Medulla oblongata (tissue), 1 donor: ENCODE measurements at regions not wholly inside any gene's neighbourhood (a gene's known extent, or its start where the extent isn't known, plus 50 kb on each side); places are given as distances from the start of the nearest gene placed in this dataset.

Source experiments
- DNase-seq: peaks from one replicate; pipeline ENCODE4 v3.0.0-alpha.2; 2015; ENCODE audit errors: extremely low spot score

DNA sequence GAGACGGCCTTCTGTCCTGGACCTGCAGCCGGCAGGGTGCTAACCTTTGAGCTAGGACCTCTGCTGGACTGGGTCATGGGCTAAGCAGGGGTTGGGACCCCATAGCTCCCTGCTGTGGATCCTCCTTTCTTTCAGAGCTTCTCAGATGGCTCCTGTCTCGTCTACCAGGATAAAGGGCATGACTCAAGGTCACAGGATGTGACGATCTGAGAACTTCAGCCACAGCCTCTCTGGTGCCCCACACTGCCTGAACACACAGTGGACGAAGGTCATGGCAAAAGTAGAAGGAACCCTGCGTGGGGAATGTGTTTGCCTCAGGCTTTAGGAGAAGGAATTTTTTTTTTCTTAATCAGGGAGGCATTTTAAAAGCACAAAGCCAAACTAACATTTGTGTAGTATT, 196.7 kb downstream of the TRIM29 start:
- no peak for DNase-seq

DNA sequence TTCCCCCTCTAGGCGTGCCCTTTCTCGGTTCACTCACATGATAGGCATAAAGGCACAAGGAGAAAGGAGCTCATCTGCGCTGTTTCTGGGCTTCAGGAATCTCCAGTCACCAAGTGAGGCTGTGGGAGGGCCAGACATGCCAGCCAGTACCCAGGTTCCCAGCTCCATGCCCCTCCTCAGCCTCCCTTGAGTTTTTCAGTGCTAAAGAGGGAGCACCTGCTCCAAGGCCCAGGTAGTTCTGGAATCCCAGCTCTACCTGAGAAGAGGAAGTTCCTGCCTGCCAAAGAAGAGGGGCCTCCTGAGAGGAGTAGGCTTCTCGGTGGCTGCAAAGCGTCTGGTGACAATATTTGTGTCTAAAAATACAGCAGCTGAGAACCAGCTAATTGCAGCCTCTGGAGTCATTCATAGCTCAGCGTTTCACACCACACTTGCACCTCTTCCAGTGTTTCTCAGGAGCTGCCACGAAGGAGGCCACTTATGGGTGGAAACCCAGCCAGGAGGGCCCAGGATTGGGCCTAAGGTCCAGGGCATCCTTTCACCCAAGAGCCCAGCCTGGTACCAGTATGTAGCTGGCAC, 197.4 kb downstream of the TRIM29 start:
- no peak for DNase-seq

DNA sequence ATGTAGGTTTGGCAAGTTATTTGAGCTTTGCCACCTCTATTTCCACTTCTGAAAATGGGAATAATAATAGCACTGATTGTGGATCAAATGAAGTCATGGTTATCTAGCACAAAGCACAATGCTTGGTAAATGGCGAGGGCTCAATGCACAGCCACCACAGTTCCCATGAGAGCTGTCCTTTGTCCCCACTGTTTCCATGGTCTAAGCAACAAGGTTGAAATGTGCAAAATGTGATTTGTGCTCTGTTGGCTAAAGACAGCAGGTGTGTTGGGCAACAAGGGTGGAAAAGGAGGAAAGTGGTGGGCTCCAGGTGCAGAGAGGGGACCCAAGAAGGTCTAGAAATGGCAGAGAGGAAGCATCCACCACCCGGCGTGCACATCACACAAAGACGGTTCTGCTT, 200.5 kb downstream of the TRIM29 start:
- peak; percentile 64 for DNase-seq

DNA sequence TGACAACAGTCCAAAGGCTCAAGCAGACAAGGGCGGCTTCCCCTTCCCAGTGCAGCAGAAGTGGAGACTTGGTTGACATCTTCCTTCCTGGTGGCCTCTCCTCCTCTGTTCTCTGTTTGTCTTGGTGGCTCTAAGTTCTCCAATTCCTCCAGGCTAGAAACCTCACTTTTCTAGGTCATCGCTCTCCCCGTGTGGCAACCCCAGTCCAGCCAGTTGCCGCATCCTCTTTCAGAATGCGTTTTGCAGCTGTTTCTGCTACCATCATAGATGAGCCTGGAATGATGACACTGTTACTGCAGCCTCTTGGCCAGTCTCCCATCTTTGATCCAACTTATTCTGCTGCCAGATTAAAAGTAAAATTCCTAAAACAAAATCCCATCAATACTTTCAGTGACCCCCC, 201.5 kb downstream of the TRIM29 start:
- DNase-seq, result no peak

DNA sequence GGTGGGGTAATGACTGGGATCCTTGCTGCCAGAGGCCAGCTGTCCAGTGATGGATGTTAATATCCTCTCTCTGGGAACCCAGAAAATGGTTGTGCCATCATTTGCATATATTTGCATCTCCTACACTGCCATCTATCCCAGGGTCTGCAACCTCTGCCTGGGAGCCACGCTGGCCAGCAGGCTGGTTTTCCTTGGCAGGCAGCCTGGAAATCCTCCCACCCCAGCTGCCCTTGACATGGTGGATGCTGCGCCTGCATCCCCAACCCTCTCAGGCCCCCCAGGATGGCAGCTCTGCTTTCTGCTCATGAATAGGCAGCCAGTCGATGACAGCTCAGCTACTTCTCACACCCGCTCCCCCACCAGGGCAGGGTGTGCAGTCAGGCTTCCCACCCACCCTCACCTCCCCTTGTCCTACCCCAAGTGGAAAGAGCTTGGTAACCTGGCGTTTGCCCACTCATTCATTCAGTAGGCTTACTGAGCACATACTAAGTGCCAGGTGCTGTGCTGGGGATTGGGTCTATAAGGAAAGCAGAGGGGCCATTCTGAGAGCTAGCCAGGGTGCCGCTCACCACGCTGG, 202.5 kb downstream of the TRIM29 start:
- peak; percentile 11 for DNase-seq

DNA sequence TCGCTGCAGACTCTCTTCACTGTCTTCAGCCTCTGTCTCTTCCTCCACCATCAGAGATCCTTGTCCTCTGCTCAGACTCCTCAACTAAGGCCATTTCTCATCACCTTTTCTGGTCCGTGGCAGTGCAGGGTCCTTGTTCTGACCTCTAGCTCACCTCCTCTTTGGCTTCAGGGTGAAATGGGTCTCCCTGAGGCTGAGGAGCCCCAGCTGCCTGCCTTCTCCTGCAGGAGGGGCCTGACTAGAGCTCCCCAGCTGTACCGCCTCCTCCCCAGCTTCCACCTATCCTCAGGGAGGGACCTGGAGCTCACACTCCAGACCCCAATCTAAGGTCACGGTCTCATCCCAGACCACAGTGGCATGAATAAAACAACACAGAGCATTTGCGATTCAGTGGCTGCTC, 203.0 kb downstream of the TRIM29 start:
- DNase-seq, result no peak

DNA sequence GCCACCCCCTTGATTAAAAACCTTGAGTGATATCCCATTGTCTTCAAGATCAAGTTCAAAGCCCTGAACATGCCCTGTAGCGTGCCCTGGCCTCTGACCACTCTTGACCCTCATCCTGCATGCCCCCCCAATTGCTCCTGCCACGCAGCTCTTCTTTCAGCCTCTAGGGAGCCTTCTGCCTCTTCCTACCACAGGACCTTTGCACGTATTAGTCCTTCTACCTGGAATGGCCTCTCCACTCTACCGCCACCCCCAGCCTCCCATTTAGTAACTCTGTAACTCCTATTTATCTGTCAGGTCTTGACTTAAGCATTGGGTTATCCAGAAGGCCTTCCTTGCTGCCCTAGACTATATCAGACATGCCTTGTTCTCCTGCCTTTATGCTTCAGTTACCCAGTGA, 203.6 kb downstream of the TRIM29 start:
- DNase-seq, result no peak

DNA sequence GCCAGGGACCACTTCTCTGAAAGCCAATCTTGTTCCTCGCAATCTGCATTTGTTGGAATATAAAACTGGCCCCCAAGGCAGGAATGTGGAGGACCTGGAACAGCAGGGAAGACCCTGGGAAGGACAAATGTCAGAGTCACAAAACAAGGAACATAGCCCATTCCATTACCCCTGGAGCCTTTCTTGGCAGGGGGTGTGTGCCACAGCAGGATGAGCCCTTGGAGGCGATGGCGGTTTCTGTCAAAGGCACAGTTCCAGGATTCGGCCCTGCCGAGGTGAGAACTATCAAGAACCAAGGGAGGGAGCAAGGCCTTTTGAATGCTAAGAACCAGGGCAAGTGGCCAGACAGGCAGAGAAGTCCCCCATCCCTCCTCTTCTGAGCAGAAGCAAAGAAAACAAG, 204.3 kb downstream of the TRIM29 start:
- no peak for DNase-seq

DNA sequence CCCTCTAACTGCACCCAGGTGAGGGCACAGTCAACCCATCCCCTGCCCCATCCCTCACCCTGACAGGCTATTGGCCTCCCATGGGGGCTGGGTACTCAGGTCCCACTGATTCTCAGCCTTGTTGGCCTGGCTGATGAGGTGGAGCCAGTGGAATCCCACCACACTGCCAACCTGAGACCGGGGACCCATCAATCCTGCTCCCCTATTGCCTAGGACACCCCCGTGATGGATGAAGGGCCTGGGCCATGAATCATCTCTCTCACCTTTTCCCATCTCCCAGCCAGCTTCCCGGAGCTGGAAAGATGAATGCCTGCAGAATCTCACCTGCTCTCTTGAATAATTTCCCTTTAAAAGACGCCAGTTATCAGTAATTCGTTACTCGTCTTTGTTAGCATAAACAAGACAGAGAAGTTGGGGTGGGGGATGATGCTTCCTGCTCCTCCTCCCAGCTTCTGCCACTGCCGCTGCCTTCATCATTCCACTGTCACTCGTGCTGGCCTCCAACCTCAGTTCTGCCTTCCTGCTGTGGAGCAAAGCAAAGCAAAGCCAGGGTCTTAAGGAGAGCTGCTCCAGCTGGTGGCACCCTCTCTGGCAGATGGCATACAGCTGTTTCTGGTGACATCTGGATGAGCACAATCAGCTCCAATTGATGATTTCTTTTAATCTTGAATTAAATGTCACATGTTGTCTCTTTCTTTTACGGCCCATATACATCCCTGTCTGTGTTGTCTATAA, 204.0 kb upstream of the NECTIN1 start:
- no peak for DNase-seq

DNA sequence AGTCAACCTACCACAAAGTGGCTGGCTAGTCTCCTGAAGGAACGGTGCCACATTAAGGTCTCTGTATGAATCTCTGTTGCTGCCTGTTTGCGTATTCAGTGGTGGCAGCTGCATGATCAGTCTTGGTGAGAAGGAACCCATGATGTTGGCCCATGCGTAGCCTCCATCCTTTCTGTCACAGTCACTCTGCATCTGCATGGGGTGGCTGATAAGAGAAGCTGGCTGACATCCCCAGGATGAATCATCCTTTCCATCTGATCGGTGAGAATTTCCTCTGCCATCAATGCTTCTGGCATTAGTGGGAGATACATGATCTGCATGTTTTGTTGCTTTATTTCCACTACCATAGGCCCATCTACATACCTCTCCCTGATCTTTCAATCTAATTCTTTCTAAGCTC, 199.0 kb upstream of the NECTIN1 start:
- no peak for DNase-seq

DNA sequence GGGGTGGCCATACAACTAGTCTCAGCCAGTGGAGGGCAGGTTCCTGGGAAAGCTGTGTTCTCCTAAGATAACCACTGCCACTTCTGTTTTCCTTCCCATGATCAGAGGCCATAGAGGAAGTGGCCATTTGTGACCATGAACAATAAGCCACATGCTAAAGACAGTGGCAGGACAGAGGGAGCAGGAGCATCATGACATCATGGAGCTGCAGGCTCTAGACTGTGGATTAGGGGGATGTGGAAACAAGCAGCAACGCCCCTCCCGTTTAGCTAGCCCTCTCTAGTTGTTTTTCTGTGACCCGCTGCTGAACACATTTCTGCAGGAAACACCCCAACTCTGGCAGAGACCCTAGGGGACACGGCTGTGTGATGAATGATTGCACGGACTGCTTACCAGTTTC, 195.0 kb upstream of the NECTIN1 start:
- DNase-seq, result no peak

DNA sequence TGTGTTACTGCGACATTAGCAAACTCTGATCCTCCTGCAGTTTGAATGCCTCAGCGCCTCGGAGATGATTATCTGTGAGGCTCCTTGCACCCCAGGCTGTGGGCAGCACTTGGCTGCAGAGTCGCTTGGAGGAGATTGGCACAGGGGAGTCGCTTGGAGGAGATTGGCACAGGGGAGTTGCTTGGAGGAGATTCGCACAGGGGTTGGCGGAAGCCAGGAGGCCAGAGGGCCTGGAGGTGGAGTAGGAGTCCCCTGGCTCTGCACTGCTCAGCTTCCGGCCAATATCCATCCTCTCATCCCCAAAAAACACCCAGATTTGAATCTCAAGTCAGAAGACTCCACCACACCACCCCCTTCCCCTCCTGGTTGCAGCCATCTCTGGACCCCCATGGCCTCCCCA, 192.6 kb upstream of the NECTIN1 start:
- no peak for DNase-seq

DNA sequence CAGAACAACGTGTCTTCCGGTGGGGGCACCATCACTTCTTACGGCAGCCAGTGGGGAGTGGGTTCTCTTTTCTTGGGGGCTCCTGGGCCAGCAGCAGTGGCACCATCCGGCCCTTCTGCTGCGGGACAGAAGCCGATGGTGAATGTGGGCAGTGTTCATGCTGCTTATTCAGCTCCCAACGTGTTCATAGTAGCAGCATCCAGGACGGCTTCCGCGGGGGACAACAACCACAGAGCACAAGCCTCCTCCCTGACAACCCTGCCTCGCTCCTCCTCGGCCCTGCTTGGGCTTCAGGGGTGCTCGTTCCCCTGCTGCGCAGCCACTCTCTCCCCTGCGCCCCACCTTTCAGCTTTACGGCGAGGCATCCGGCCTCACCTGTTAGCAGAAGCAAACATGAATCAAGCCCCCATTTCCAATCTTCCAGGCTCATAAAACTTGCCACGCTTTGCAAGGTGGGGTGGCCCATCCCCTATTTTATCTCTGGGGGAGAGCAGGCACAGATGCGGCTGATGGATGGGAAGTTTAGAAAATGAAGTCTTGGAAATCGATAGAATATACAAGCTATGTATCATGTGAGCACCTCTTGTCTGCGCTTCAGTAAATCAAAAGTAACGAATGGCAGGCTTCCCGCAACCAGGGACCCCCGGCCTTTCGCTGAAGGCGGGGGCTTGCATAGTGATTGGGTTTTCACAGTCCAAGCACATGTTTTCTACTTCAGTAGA, 191.8 kb upstream of the NECTIN1 start:
- no peak for DNase-seq

DNA sequence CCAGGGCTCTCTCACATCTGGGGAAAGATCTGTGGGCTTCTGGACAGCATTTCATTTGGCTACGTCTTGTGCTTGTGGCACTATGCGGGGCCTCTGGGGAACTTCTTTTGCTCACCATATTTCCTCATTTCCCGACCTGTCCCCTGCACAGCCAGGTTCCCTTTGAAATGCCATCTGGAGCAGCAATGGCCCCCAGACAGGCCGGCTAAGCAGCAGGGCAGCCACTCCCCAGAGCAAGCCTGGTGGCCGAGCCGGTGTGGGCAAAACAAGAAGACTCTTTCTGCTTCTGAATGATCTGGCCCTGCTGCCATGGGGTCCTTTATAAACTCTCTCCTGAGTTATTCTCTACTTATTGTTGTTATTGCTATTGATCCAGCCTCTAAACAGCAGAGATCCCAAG, 190.7 kb upstream of the NECTIN1 start:
- DNase-seq, result no peak

DNA sequence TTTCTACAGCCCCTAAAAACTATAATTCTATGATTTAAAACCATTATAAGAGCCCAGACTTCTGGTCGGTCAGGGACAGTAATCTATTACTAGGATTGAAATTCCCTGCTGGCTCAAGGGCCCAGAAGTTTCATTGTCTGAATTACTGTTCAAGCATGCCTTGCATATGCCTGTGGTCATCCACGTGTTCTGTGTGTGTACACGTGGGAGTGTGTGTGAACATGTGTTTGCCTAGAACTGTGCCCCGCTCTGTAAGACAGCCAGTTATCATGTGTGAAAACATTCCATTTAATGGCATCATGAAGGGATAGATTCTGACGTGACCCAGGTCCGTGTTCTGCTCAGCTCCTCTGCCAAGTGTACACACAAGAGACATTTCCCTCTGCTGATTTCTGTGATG, 189.3 kb upstream of the NECTIN1 start:
- no peak for DNase-seq

DNA sequence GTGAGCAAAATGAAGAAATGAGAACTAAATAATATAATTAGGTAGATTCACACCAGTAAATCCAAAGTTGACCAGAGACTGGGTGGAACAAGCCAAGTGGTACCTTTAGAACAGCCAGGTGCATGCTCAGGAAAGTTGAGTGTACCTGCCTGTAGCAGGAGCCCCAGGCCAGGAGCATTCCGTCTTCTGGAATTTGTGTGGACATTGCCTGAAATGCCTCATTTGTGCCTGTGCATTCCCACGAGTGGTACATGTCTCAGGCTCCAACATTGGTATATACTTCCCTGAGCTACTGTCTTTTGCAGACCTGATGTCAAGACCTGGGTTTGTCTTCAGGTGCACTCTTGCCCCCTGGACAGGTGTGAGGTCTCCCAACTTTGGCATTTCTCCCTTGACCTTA, 187.6 kb upstream of the NECTIN1 start:
- no peak for DNase-seq

DNA sequence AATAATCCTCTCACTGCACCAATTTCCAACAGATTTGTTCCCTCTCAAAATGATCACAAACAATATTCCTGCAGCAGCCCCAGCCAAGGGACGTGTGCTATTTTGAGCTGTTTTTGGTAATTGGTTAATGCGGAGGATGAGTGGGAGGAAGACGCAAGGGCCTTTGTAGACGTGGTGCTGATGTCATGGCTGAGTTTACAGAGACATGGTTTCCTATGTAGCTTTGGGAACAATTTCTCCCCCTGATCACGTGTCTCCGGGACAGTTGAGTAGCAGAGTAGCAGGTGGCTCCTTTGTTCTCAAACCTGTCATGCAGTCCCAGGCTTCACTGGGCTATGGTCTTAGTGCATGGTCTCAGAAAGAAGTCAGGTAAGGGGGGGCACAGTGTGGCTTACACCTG, 183.2 kb upstream of the NECTIN1 start:
- DNase-seq, result no peak

DNA sequence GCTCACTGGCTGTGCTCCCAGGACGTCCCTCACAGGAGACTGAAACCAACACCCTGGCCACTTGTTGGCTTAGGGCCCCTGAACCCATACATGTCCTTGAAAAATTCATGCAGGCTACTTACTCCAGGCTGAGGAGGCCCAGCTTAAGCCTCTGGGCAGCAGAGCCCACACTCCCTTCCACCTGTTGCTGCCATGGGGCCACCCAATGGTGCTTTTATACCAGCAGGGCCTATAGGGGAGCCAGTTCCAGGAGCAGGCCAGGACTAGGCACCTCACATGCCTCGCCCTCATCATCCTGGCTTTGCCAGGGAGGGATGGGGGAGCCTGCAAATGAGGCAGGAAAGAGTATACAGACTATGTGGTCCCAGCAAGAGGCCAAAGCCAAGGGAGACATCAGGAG, 181.7 kb upstream of the NECTIN1 start:
- DNase-seq, result no peak

DNA sequence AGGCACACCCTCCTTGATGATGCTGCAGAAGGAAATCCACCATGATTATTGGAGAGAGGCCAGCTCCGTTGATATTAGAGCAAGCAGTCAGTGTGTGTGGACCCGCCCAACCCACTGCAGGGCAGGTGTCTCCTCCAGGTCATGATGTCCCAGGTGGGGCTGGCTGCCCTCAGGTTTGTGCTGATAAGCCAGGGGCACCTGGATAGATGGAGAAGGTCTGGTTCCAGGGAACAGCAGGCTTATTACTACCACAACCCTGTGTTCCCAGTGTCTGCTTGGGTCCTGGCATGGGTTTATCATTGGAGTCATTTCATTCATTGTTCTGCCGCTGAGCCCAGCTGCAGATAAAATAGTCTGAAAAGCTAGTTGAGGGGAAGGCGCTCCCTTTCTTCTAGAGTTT, 181.1 kb upstream of the NECTIN1 start:
- peak; percentile 58 for DNase-seq

DNA sequence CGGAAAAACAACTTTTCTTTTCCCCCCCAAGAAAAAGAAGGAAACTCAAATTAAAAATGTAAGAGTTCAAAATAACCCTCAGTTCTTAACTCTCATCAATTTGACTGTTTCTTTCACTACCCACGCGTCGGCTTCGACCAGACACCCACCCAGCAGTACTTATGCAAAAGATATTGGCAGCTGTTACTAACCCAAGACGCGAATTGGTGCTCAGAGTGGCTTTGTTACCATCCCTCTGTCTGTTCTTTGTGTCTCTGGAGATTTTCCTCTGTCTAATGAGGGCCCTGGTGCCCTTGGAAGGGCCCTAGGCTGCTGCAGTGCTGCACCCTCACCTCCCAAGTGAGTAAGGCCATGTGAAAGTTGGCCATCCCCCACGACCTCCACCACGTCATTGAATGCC, 180.5 kb upstream of the NECTIN1 start:
- DNase-seq, result no peak

DNA sequence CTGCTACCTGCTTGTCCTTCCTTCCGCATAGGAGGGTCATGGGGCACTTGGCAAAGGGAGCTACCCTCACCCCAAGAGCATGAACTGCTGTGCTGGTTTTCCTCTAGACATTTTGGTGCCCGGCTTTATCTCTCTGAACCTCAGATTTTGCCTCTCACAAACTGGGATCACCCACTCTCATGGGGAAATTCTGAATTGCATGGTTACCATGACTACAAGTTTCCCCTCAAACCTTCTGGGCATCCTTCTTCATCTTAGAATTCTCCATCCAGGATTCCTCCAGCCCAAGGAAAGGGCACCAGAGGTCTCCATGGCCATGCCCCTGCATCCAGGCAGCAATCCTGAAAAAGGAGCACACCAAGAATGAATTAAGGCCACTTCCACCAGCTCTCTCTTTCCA, 180.1 kb upstream of the NECTIN1 start:
- no peak for DNase-seq

DNA sequence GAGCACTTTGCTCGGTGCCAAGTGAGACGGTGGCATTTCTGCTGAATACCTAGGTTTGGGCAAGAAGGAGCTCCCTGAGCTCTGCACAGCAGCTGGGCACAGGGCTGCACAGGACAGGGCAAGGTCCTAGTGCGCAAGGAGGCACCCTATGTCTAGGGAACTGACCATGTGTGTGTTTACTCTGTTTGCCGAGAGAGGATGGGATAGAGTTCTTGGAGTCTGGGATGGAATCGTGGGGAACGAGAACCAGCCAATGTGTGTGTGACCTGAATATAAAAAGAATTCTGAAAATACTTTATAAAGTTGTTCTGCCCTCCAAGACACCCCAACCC, 179.5 kb upstream of the NECTIN1 start:
- no peak for DNase-seq
